T-helper 17 cell (primary cell): ENCODE measurements at regions not wholly inside any gene's neighbourhood (a gene's known extent, or its start where the extent isn't known, plus 50 kb on each side); places are given as distances from the start of the nearest gene placed in this dataset.
"Not testable (repeated sequence)": the region's sequence is repeated elsewhere in the genome, so short reads cannot be mapped to it uniquely, and the experiment has no call there.

Experiments
- ATAC-seq: fragments of 150-1000 bp; cut with Tn5 transposase; 2 replicates; pipeline ENCODE4 v1.10.0; 2021; ENCODE audit warnings: mild to moderate bottlenecking, moderate library complexity
- DNase-seq, 3 donors: peaks; one replicate each; pipeline versions ENCODE4 v3.0.0 to v3.0.0-alpha.2; 2020 to 2021
- H3K9me3 ChIP-seq: one replicate; pipeline ENCODE4 v1.7.0; 2013; ENCODE audit warnings: low read length, mild to moderate bottlenecking; ENCODE audit not compliant: control insufficient read depth, poor library complexity, severe bottlenecking
- H3K27ac Mint-ChIP-seq: one replicate; pipeline ENCODE4 v1.8.0; 2022; ENCODE audit warnings: mild to moderate bottlenecking, moderate library complexity, mixed read lengths
- H3K27me3 Mint-ChIP-seq: one replicate; pipeline ENCODE4 v1.8.0; 2022; ENCODE audit warnings: mixed read lengths
- H3K36me3 Mint-ChIP-seq: one replicate; pipeline ENCODE4 v1.8.0; 2022; ENCODE audit warnings: low read depth, mixed read lengths
- H3K4me1 Mint-ChIP-seq: one replicate; pipeline ENCODE4 v1.8.0; 2022; ENCODE audit warnings: mild to moderate bottlenecking, mixed read lengths
- H3K4me3 Mint-ChIP-seq: one replicate; pipeline ENCODE4 v1.8.0; 2022; ENCODE audit warnings: mild to moderate bottlenecking, moderate library complexity, mixed read lengths

- no peaks in the 10 kb centered on the region for H3K4me1 Mint-ChIP-seq
- ATAC-seq, result no peak
Measured at GRCh38 chr7:10412422-10413019, 561.2 kb upstream of the PHF14 start.

GRCh38 chr7:10418985-10419384 lies 554.7 kb upstream of the PHF14 start:
- DNase-seq (no peak), ATAC-seq (no peak)
- Mint-ChIP-seq H3K27me3 (no peaks in the 10 kb centered on the region), H3K27ac (no peak overlapping the region), H3K36me3 (no peaks in the 10 kb centered on the region), H3K4me3 (no peak overlapping the region), H3K4me1 (no peaks in the 10 kb centered on the region)
- no peaks in the 10 kb centered on the region for H3K9me3 ChIP-seq

More at GRCh38 chr7:10412422-10413019, 561.2 kb upstream of the PHF14 start:
- Mint-ChIP-seq H3K27me3 (no peaks in the 10 kb centered on the region), H3K27ac (no peak overlapping the region), H3K36me3 (no peaks in the 10 kb centered on the region), H3K4me3 (no peak overlapping the region)
- no peaks in the 10 kb centered on the region for H3K9me3 ChIP-seq
- DNase-seq, result no peak

- H3K27ac Mint-ChIP-seq, result no peak overlapping the region
Measured at GRCh38 chr7:10429031-10429430, 544.6 kb upstream of the PHF14 start.

GRCh38 chr7:10429511-10429910 lies 544.2 kb upstream of the PHF14 start:
- H3K27ac Mint-ChIP-seq, result no peak overlapping the region
- ATAC-seq (no peak), DNase-seq (no peak)
- H3K9me3 ChIP-seq, result no peaks in the 10 kb centered on the region
- no peak overlapping the region for H3K4me3 Mint-ChIP-seq
- no peaks in the 10 kb centered on the region for H3K4me1 Mint-ChIP-seq
- H3K27me3 Mint-ChIP-seq, result no peaks in the 10 kb centered on the region
- no peaks in the 10 kb centered on the region for H3K36me3 Mint-ChIP-seq

More at GRCh38 chr7:10429031-10429430, 544.6 kb upstream of the PHF14 start:
- no peaks in the 10 kb centered on the region for H3K36me3 Mint-ChIP-seq
- no peak overlapping the region for H3K4me3 Mint-ChIP-seq
- no peaks in the 10 kb centered on the region for H3K4me1 Mint-ChIP-seq
- DNase-seq (no peak), ATAC-seq (no peak)
- no peaks in the 10 kb centered on the region for H3K9me3 ChIP-seq
- no peaks in the 10 kb centered on the region for H3K27me3 Mint-ChIP-seq

GRCh38 chr7:10436302-10436701 lies 537.4 kb upstream of the PHF14 start:
- ATAC-seq (no peak), DNase-seq (no peak)
- no peaks in the 10 kb centered on the region for H3K9me3 ChIP-seq
- Mint-ChIP-seq H3K27me3 (no peaks in the 10 kb centered on the region), H3K27ac (no peak overlapping the region), H3K36me3 (no peaks in the 10 kb centered on the region), H3K4me3 (no peak overlapping the region), H3K4me1 (no peaks in the 10 kb centered on the region)

DNA sequence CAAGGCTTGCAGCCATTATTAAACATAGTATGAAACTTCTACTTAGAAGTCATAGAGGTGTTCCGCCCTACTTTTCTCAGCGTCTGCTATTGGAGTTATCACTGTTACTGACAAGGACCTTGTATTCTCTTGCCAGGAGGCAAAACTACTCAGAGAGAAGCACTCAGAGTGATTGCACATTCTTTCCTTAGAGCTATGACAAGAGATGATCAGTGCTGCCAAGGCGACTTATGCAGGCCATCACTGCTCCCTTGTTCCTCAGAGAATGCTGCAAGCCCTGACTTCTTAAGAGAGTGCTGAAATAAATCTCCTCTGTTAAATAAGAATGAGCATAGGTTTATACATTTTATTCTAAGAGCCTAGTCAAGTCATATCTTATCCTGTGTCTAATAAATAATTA lies 534.6 kb upstream of the PHF14 start:
- Mint-ChIP-seq H3K27ac (no peak overlapping the region), H3K36me3 (no peaks in the 10 kb centered on the region), H3K27me3 (no peaks in the 10 kb centered on the region), H3K4me3 (no peak overlapping the region), H3K4me1 (no peaks in the 10 kb centered on the region)
- no peaks in the 10 kb centered on the region for H3K9me3 ChIP-seq
- DNase-seq (no peak), ATAC-seq (no peak)

DNA sequence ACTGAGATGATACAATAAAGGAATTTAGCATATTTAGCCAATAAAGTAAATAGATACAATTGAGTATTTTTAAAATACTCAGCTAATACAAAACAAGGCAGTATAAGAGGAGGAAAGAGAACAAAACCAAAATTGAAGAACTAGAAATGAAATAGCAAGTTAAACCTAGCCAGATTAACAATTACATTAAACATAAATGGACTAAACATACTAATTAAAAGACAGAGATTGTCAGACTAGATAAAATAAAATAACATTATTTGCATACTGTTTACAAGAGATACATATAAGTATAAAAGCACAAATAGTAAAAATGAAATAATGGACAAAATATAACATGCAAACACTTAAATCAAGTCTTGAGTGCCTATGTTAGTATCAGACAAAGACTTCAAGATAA lies 517.7 kb upstream of the PHF14 start:
- H3K9me3 ChIP-seq, result no peaks in the 10 kb centered on the region
- H3K4me1 Mint-ChIP-seq, result no peaks in the 10 kb centered on the region
- H3K27me3 Mint-ChIP-seq, result no peaks in the 10 kb centered on the region
- H3K4me3 Mint-ChIP-seq, result no peak overlapping the region
- H3K27ac Mint-ChIP-seq, result no peak overlapping the region
- no peaks in the 10 kb centered on the region for H3K36me3 Mint-ChIP-seq
- no peak for ATAC-seq
- DNase-seq, result no peak

DNA sequence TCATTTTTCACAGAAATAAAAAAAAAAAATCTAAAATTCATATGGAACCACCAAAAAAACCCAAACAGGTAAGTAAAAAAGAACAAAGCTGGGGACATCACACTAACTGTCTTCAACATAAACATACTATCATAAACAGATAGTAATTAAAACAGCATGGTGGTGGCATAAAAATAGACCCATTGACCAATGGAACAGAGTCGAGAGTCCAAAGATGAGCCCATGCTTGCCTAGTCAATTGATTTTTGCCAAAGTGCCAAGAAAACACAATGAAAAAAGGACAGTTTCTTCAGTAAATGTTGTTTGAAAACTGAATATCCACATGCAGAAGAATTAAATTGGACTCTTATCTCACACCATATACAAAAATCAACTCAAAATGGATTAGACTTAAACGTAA lies 513.2 kb upstream of the PHF14 start:
- ATAC-seq, result no peak
- H3K27me3 Mint-ChIP-seq, result no peaks in the 10 kb centered on the region
- DNase-seq, result no peak
- no peaks in the 10 kb centered on the region for H3K9me3 ChIP-seq
- H3K36me3 Mint-ChIP-seq, result no peaks in the 10 kb centered on the region
- H3K4me3 Mint-ChIP-seq, result no peak overlapping the region
- H3K4me1 Mint-ChIP-seq, result no peaks in the 10 kb centered on the region
- H3K27ac Mint-ChIP-seq, result no peak overlapping the region

DNA sequence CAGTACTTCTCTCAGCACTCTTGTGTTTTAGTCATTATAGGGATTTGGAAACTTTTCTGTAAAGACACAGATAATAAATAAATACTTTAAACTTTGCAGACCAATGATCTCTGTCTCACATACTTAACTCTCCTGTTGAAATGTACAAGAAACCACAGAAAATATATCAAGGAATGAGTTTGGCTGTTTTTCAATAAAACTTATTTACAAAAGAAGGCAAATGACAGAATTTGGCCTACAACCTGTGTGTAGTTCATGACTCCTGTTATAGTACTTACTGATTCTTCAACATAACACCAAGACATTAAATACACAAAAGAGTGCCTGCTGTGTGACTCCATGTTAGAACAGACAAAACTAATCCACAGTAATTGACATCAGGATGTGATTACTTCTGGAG lies 510.0 kb upstream of the PHF14 start:
- no peaks in the 10 kb centered on the region for H3K9me3 ChIP-seq
- no peaks in the 10 kb centered on the region for H3K27me3 Mint-ChIP-seq
- ATAC-seq, result no peak
- H3K4me3 Mint-ChIP-seq, result no peak overlapping the region
- no peaks in the 10 kb centered on the region for H3K4me1 Mint-ChIP-seq
- H3K36me3 Mint-ChIP-seq, result no peaks in the 10 kb centered on the region
- no peak for DNase-seq
- no peak overlapping the region for H3K27ac Mint-ChIP-seq

DNA sequence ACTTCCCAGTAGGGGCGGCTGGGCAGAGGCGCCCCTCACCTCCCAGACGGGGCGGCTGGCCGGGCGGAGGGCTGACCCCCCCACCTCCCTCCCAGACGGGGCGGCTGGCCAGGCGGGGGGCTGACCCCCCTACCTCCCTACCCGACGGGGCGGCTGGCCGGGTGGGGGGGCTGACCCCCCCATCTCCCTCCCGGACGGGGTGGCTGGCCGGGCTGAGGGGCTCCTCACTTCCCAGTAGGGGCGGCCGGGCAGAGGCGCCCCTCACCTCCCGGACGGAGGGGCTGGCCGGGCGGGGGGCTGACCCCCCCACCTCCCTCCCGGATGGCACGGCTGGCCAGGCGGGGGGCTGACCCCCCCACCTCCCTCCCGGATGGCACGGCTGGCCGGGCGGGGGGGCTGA lies 508.1 kb upstream of the PHF14 start:
- ATAC-seq, H3K27me3 Mint-ChIP-seq, H3K9me3 ChIP-seq, H3K36me3 Mint-ChIP-seq, H3K27ac Mint-ChIP-seq, H3K4me1 Mint-ChIP-seq, H3K4me3 Mint-ChIP-seq, DNase-seq: not testable (repeated sequence)

- Mint-ChIP-seq H3K36me3 (no peaks in the 10 kb centered on the region), H3K27me3 (no peaks in the 10 kb centered on the region), H3K27ac (no peak overlapping the region), H3K4me1 (no peaks in the 10 kb centered on the region), H3K4me3 (no peak overlapping the region)
- DNase-seq, result no peak
- ATAC-seq, result no peak
- H3K9me3 ChIP-seq, result no peaks in the 10 kb centered on the region
Measured at GRCh38 chr7:10468908-10469307, 504.8 kb upstream of the PHF14 start.

GRCh38 chr7:10469476-10469875 lies 504.2 kb upstream of the PHF14 start:
- no peak for DNase-seq
- Mint-ChIP-seq H3K4me3 (no peak overlapping the region), H3K4me1 (no peaks in the 10 kb centered on the region), H3K27ac (no peak overlapping the region), H3K36me3 (no peaks in the 10 kb centered on the region), H3K27me3 (no peaks in the 10 kb centered on the region)
- H3K9me3 ChIP-seq, result no peaks in the 10 kb centered on the region
- ATAC-seq, result no peak

DNA sequence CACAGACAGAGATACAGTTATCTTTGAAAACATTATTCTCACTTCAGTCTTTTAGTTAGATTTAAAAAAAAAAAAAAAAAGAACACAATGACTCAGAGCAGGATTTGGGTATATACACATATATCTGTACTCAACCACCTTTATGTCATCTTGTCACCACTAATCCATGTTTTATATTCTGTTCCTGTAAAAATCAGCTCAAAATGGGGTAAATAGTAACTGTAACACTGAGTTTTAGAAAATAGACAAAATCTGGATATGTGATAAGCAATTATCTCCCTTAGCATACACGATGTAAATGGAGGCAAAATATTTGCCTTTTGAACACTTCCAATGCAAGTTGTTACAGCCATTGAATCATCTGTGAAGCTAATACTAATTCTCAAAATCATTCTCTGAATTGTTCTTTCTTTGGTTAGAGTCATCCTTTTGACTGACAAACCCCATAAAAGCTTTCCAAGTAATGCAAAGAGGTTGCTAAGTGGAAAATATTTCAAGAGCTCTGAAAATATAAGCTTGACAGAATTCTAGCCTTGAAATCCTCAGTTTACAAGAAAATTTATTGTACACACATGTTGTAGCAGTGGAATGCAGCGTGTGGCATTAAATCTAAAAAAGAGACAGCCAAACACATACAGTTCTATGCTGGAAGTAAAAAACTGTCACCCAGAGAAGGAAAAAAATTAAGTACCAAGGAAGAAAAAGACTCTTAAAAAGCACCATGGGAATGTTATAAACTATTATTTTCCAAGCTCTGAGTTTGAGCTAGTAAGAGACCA lies 502.2 kb upstream of the PHF14 start:
- Mint-ChIP-seq H3K27me3 (no peaks in the 10 kb centered on the region), H3K4me3 (no peak overlapping the region), H3K27ac (no peak overlapping the region), H3K4me1 (no peaks in the 10 kb centered on the region), H3K36me3 (no peaks in the 10 kb centered on the region)
- H3K9me3 ChIP-seq, result no peaks in the 10 kb centered on the region
- ATAC-seq (no peak), DNase-seq (no peak)

DNA sequence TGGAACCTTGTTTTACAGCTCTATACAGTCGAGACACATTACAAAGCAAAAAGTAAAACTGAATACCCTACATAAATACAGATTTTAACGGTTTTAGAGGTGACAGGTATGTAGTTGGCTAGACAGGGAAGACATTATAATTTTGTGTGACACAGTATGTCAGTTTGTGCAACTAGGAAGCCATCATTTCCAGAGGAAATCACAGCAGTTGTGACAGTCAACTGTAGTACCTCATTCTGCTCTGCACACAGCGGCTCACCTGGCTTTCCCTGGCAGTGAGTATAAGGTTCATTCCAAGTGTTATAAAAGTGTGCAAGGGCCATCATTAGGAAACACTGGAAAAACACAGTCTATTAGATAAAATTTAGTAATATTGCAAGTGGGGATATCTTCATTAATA lies 501.6 kb upstream of the PHF14 start:
- DNase-seq (no peak), ATAC-seq (no peak)
- Mint-ChIP-seq H3K4me1 (no peaks in the 10 kb centered on the region), H3K36me3 (no peaks in the 10 kb centered on the region), H3K4me3 (no peak overlapping the region), H3K27ac (no peak overlapping the region), H3K27me3 (no peaks in the 10 kb centered on the region)
- H3K9me3 ChIP-seq, result no peaks in the 10 kb centered on the region
